ENCODE measurements at regions not wholly inside any gene's neighbourhood (a gene's known extent, or its start where the extent isn't known, plus 50 kb on each side); places are given as distances from the start of the nearest gene placed in this dataset.
"Not testable (repeated sequence)": the region's sequence is repeated elsewhere in the genome, so short reads cannot be mapped to it uniquely, and the experiment has no call there.

DNA sequence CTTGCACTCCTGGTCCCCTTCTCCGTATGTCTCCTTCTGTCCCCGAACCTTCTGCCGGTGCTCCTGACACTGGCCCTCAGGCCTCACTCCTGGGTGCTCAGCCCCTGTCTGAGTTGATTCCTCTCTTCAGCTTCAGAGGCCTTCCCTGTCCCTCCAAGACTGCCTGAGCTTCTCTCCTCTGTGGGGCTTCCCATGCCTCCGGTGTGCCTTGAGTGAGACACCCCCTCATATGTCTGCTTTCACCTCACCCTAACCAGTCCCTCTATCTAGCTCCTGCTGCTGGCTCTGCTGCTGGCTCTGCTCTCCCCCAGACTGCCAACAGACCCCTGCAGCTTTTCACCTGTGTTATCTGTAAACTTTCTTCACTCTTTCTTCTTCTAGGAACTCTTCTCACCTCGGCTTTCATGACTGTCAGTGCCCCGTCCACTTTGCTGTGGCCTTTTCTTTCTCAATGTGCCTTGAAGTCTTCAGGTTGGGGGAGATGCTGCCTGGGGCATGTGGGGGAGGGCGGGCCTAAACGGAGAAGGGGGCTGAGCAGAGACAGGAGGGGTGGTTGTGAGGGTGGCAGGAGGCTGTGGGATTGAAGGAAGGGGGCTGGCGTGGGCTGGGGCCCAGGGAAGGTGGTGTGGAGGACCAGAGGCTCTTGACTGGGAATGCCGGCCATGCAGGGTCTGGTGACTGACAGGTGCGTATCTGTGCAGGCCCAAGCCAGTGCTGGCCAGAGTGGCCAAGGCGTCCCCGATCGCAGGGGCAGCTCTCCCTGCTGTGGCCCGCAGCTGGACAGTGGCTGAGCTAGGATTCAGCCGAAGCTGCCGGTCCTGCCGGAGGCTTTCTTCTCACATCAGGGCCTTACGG, 81.3 kb downstream of the METRNL start:
- ATAC-seq (peak in 1 of 2 donors; percentile 11), DNase-seq (peak in 1 of 3 donors; percentile 42)
- intact Hi-C loops (cut with DNase I), result no loop called here
- WGBS, result 85% methylated on average over 19 of the region's 19 CpGs
- Histone ChIP-seq H3K27ac (ENCODE audit: low read length) (no peak overlapping the region), H3K9me3 (ENCODE audit: control insufficient read depth, low read length) (no peaks in the 10 kb centered on the region), H3K27me3 (ENCODE audit: control insufficient read depth, insufficient read depth) (no peaks in the 10 kb centered on the region), H3K4me1 (ENCODE audit: control insufficient read depth, insufficient read depth, low read length) (no peaks in the 10 kb centered on the region), H3K4me3 (ENCODE audit: low read length) (no peak overlapping the region)

DNA sequence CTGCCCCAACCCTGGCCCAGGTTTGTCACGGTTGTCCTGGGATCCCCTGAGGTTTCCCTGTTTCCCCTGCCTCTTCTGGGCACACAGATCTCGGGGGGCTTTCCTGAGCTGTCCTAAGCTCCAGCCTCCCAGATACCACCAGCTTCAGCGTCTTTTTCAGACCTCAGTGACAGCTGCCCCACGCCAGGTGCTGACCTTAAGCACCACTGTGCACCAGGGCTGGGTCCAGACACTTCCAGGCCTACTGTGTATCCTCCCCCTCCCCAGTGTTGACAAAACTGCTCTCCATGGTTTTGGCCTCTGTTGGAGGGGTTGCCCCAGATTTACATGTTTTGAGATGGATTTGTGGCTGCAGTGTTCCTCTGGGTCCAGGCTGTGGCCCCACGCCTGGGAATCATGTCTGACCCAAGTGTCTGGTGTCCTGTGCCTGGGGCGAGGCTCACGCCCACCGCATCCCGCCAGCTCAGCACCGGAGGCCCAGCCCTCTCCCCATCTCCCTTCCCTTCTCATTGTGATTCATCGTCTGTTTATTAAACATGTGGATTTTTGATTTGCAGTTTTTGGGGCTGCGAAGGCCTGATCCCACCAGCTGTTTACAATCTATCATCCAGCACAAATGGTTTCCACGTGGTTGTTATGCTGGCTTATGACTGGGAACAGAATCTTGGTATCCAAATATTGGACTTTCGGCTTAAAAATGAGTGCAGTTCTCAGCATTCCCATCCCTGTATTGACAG, 82.1 kb downstream of the METRNL start:
- no peaks in the 10 kb centered on the region for H3K27me3 ChIP-seq (ENCODE audit: control insufficient read depth, insufficient read depth)
- ATAC-seq (peak in 1 of 2 donors; percentile 42), DNase-seq (no peak)
- H3K9me3 ChIP-seq (ENCODE audit: control insufficient read depth, low read length), result no peaks in the 10 kb centered on the region
- intact Hi-C loops (cut with DNase I), result no loop called here
- H3K4me3 ChIP-seq (ENCODE audit: low read length), result no peak overlapping the region
- H3K4me1 ChIP-seq (ENCODE audit: control insufficient read depth, insufficient read depth, low read length), result no peaks in the 10 kb centered on the region
- no peak overlapping the region for H3K27ac ChIP-seq (ENCODE audit: low read length)
- WGBS, result 82% methylated on average over 14 of the region's 14 CpGs

DNA sequence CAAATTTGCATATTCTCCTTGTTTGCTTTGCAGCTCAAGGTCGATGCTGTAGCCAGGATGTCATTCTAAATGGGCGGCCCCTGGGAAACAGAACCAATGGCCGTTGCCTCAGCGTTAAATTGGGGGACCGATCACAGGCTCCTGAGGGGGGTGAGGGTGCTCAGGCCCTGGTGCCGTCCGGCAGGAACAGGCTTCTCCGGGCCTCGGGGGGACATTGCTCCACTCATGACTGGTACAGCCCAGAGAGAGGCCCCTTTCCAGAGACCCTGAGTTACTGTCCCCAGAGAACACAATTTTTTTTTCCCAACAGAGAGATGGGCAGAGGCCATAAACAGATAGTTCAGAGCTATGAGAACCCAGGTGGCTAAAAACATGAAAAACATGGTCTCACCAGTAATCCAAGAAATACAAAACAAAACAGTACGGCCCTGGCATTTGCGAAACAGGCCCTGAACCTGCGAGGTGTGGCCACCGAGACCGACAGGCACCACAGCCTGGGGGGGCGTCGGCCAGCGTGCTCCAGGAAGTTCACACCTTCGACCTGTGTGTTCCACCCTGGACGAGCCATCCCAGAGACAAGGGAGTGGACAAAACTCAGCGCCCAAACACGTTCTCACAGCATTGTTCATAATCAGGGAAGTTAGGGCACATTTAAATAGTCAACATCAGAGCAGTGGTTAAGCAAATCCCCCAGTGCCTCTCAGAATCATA, 82.8 kb downstream of the METRNL start:
- 87% methylated on average over 21 of the region's 21 CpGs for WGBS
- intact Hi-C loops (cut with DNase I), result no loop called here
- DNase-seq, result peak in 1 of 3 donors; percentile 40
- H3K4me1 ChIP-seq (ENCODE audit: control insufficient read depth, insufficient read depth, low read length), result no peaks in the 10 kb centered on the region
- no peak for ATAC-seq
- no peak overlapping the region for H3K4me3 ChIP-seq (ENCODE audit: low read length)
- H3K27ac ChIP-seq (ENCODE audit: low read length), result no peak overlapping the region
- no peaks in the 10 kb centered on the region for H3K9me3 ChIP-seq (ENCODE audit: control insufficient read depth, low read length)
- no peaks in the 10 kb centered on the region for H3K27me3 ChIP-seq (ENCODE audit: control insufficient read depth, insufficient read depth)

DNA sequence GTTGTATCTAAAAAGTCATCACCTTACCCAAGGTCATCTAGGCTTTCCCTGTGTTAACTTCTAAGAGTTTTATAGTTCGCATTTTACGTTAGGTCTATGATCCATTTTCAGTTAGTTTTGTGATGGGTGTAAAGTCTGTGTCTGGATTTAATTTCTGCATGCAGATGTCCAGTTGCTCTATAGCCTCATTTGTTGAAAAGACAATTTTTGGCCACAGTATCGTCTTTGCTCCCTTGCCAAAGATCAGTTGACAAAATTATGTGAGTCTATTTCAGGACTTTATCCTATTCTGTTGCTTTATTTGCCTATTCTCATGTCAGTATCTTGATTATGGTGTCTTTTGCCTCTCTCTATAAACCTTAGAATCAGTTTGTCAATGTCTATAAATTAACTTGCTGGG, 85.1 kb downstream of the METRNL start:
- H3K4me1 ChIP-seq (ENCODE audit: control insufficient read depth, insufficient read depth, low read length), result no peaks in the 10 kb centered on the region
- H3K27me3 ChIP-seq (ENCODE audit: control insufficient read depth, insufficient read depth), result no peaks in the 10 kb centered on the region
- intact Hi-C loops (cut with DNase I), result no loop called here
- no peaks in the 10 kb centered on the region for H3K9me3 ChIP-seq (ENCODE audit: control insufficient read depth, low read length)
- H3K4me3 ChIP-seq (ENCODE audit: low read length), result no peak overlapping the region
- no peak for ATAC-seq
- 82% methylated on average over 3 of the region's 3 CpGs for WGBS
- H3K27ac ChIP-seq (ENCODE audit: low read length), result no peak overlapping the region
- no peak for DNase-seq

DNA sequence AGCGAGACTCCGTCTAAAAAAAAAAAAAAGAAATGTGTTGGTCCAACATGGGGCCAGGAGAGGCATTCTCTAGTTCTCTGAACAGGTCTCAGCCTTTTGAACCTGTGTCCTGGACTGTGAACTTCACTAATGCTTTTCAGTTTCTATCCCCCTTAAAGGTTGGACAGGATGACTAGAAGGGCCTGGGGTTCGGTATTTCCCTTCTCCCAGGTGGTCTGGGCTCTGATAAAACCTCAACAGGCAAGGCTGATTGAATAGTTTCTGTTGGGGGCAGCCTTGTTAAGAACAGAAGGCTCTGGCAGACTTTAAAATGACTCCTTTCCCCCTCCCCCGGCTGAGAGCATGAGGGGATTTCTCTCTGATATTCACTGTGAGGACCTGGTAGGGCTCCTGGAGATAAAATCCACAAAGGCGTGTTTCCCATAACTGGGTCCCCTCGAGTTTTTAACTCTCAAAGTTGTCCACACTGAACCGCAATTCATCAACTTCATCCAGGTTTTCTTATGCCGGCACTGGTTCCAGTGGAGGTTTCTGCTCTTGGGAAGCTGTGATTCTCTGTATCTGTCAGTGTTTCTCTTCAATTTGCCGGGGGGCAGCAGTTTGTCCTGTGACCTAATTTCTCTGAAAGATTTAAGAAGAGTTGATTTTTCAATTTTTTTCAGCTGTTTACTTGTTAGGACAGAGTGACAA, 91.3 kb downstream of the METRNL start:
- DNase-seq (no peak), ATAC-seq (no peak)
- H3K4me1 ChIP-seq (ENCODE audit: control insufficient read depth, insufficient read depth, low read length), result no peaks in the 10 kb centered on the region
- no peak overlapping the region for H3K27ac ChIP-seq (ENCODE audit: low read length)
- 74% methylated on average over 9 of the region's 9 CpGs for WGBS
- H3K4me3 ChIP-seq (ENCODE audit: low read length), result no peak overlapping the region
- intact Hi-C loops (cut with DNase I), result no loop called here
- H3K9me3 ChIP-seq (ENCODE audit: control insufficient read depth, low read length), result no peaks in the 10 kb centered on the region
- no peaks in the 10 kb centered on the region for H3K27me3 ChIP-seq (ENCODE audit: control insufficient read depth, insufficient read depth)

DNA sequence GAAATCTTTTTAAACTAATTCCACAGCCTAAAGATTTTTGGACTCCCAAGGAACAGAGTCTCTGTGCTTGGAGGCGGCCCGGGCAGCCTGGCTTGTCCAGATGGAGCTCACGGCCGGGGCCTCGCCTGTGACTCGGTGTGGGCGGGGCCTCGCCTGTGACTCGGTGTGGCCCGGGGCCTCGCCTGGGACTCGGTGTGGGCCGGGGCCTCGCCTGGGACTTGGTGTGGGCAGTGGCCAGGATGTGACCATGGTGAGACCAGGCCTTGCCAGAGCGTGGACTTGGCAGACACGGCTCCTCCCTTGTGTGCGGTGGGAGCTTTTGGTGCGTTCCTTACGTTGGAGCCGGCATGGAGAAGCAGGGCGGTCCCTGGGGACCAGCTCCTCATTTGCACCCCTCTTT, 92.3 kb downstream of the METRNL start:
- Histone ChIP-seq H3K9me3 (ENCODE audit: control insufficient read depth, low read length) (no peaks in the 10 kb centered on the region), H3K4me3 (ENCODE audit: low read length) (no peak overlapping the region), H3K4me1 (ENCODE audit: control insufficient read depth, insufficient read depth, low read length) (no peaks in the 10 kb centered on the region), H3K27me3 (ENCODE audit: control insufficient read depth, insufficient read depth) (no peaks in the 10 kb centered on the region), H3K27ac (ENCODE audit: low read length) (no peak overlapping the region)
- peak; percentile 17 to 28 for ATAC-seq
- intact Hi-C loops (cut with DNase I), result no loop called here
- 80% methylated on average over 21 of the region's 21 CpGs for WGBS
- peak in 1 of 3 donors; percentile 26 for DNase-seq

DNA sequence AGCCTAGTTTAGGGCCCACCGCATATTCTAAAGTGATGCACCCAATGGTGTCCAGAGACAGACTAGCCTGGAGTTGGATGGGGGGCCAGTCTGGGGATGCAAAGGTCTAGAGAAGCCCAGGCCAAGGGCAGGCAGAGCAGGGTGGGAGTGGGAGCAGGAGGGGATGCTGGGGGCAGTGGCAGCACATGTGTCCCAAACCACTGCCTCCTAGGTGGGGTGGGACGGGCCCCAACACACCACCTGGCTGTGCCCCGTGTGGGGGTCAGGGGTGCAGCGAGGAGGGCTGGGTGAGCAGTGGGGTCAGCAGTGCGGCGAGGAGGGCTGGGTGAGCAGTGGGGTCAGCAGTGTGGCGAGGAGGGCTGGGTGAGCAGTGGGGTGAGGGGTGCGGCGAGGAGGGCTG, 92.7 kb downstream of the METRNL start:
- H3K4me1 ChIP-seq (ENCODE audit: control insufficient read depth, insufficient read depth, low read length); H3K9me3 ChIP-seq (ENCODE audit: control insufficient read depth, low read length); H3K27ac ChIP-seq (ENCODE audit: low read length); H3K27me3 ChIP-seq (ENCODE audit: control insufficient read depth, insufficient read depth); H3K4me3 ChIP-seq (ENCODE audit: low read length); intact Hi-C loops (cut with DNase I): not testable (repeated sequence)
- peak in 1 of 3 donors; percentile 15 for DNase-seq
- peak in 1 of 2 donors; percentile 14 for ATAC-seq
- 94% methylated on average over 9 of the region's 9 CpGs for WGBS

DNA sequence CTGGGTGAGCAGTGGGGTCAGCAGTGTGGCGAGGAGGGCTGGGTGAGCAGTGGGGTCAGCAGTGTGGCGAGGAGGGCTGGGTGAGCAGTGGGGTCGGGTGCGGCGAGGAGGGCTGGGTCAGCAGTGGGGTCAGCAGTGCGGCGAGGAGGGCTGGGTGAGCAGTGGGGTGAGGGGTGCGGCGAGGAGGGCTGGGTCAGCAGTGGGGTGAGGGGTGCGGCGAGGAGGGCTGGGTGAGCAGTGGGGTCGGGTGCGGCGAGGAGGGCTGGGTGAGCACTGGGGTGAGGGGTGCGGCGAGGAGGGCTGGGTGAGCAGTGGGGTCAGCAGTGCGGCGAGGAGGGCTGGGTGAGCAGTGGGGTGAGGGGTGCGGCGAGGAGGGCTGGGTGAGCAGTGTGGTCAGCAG, 93.2 kb downstream of the METRNL start:
- ATAC-seq; H3K4me1 ChIP-seq (ENCODE audit: control insufficient read depth, insufficient read depth, low read length); DNase-seq; H3K9me3 ChIP-seq (ENCODE audit: control insufficient read depth, low read length); H3K27ac ChIP-seq (ENCODE audit: low read length); H3K4me3 ChIP-seq (ENCODE audit: low read length); intact Hi-C loops (cut with DNase I); H3K27me3 ChIP-seq (ENCODE audit: control insufficient read depth, insufficient read depth): not testable (repeated sequence)
- WGBS, result 91% methylated on average over 20 of the region's 20 CpGs

DNA sequence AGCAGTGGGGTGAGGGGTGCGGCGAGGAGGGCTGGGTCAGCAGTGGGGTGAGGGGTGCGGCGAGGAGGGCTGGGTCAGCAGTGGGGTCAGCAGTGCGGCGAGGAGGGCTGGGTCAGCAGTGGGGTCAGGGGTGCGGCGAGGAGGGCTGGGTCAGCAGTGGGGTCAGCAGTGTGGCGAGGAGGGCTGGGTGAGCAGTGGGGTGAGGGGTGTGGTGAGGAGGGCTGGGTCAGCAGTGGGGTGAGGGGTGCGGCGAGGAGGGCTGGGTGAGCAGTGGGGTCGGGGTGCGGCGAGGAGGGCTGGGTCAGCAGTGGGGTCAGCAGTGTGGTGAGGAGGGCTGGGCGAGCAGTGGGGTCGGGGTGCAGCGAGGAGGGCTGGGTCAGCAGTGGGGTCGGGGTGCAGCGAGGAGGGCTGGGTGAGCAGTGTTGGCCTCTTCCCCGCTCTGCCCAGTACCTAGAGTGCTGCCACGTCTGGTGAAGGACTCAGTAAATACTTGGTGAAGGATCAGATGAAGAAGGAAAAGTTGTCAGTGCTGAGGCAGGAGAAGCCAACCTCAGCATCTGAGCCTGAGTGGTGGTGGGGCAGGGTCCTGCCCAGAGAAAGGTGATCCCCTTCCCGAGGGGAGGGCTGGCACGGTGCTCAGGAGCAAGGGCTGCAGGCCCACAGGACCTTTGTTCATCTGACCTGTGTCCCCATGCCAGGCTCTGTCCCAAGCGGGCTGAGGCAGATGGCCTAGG, 93.9 kb downstream of the METRNL start:
- ATAC-seq (peak in 1 of 2 donors; percentile 16), DNase-seq (peak in 1 of 3 donors; percentile 41)
- H3K4me3 ChIP-seq (ENCODE audit: low read length); H3K27me3 ChIP-seq (ENCODE audit: control insufficient read depth, insufficient read depth); H3K27ac ChIP-seq (ENCODE audit: low read length); H3K4me1 ChIP-seq (ENCODE audit: control insufficient read depth, insufficient read depth, low read length); H3K9me3 ChIP-seq (ENCODE audit: control insufficient read depth, low read length); intact Hi-C loops (cut with DNase I): not testable (repeated sequence)
- 92% methylated on average over 24 of the region's 24 CpGs for WGBS

DNA sequence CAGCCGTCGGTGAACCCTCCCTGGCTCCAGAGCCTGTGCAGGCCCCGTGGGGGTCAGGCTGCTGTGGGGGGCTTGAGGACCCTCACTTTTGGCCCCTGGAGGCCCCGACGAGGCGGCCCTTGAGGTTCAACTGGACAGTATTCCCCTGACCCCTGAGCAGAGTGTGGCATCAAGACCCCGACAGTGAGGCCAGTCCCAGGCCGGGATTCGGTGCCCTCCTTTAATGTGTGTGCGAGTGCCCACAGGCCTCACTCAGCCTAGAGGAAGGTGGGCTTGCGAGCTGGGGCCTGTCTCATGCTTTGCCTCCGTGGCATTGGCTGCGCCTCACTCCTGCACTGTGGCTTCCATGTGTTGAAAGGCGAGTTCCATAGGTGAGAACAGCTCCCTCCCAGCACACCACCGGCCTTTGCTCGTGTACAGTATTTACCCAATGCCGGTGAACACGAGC, 94.5 kb downstream of the METRNL start:
- no peak overlapping the region for H3K4me3 ChIP-seq (ENCODE audit: low read length)
- ATAC-seq (peak in 1 of 2 donors; percentile 6), DNase-seq (peak in 2 of 3 donors; percentile 30 to 45)
- H3K4me1 ChIP-seq (ENCODE audit: control insufficient read depth, insufficient read depth, low read length), result no peaks in the 10 kb centered on the region
- no peaks in the 10 kb centered on the region for H3K9me3 ChIP-seq (ENCODE audit: control insufficient read depth, low read length)
- H3K27me3 ChIP-seq (ENCODE audit: control insufficient read depth, insufficient read depth), result no peaks in the 10 kb centered on the region
- no peak overlapping the region for H3K27ac ChIP-seq (ENCODE audit: low read length)
- intact Hi-C loops (cut with DNase I), result no loop called here
- WGBS, result 91% methylated on average over 18 of the region's 18 CpGs

Data from right cardiac atrium (tissue), 5 donors.